ENCODE measurements at regions not wholly inside any gene's neighbourhood (a gene's known extent, or its start where the extent isn't known, plus 50 kb on each side); places are given as distances from the start of the nearest gene placed in this dataset.

- SMC1A ChIA-PET (ENCODE audit: uncharacterized antibody, unreplicated experiment), result no interaction called here
- Histone ChIP-seq H3K27ac (ENCODE audit: control insufficient read depth, insufficient read depth) (no peak overlapping the region), H2AFZ (ENCODE audit: control insufficient read depth, low read depth, low read length) (no peak overlapping the region), H3K9me3 (replicated peaks; ENCODE audit: control insufficient read depth, insufficient read depth, low read length) (no peaks in the 10 kb centered on the region; the same call in 2 of the 3 replicates), H3K36me3 (ENCODE audit: control insufficient read depth in 2 of 2, insufficient read depth in 2 of 2, low read length in 1 of 2) (no peaks in the 10 kb centered on the region), H3K79me2 (ENCODE audit: control insufficient read depth, insufficient read depth, low read length) (no peaks in the 10 kb centered on the region), H3K27me3 (replicated peaks in 1 of 2; ENCODE audit: control insufficient read depth in 2 of 2, insufficient read depth in 2 of 2, low read length in 1 of 2) (no peaks in the 10 kb centered on the region), H4K20me1 (ENCODE audit: control insufficient read depth, insufficient read depth) (no peaks in the 10 kb centered on the region), H3K4me2 (ENCODE audit: control insufficient read depth, insufficient read depth) (no peak overlapping the region), H3K4me1 (ENCODE audit: control insufficient read depth, insufficient read depth, low read length) (no peaks in the 10 kb centered on the region), H3K9ac (ENCODE audit: control insufficient read depth, insufficient read depth, low read length) (no peak overlapping the region), H3K4me3 (no peak overlapping the region)
- FAIRE-seq (no peak), ATAC-seq (peak; percentile 86), DNase-seq (ENCODE audit: low read depth, low spot score) (no peak)
- TF ChIP-seq FOXM1 (IDR thresholded peaks at IDR 0.05; ENCODE audit: low read depth, low read length), result no peak
- BruUV-seq (replicated peaks), result no TSS peak
- CTCF ChIA-PET, result no interaction called here
- 69% methylated on average over 6 of the region's 6 CpGs for WGBS (ENCODE audit: insufficient coverage, insufficient replicate concordance, low lambda C conversion rate, missing lambda C conversion rate)
- in situ Hi-C loops (cut with MboI), result no loop called here
- intact Hi-C loops (cut with micrococcal nuclease; ENCODE audit: unreplicated experiment), result no loop called here
- POLR2A ChIA-PET, result no interaction called here
- RAD21 ChIA-PET (ENCODE audit: unreplicated experiment), result no interaction called here
Observed at GRCh38 chrX:103910430-103910829, 52.0 kb upstream of the TMSB15B start.

- no peak overlapping the region for H2AFZ ChIP-seq (ENCODE audit: control insufficient read depth, low read depth, low read length)
- H3K36me3 ChIP-seq (ENCODE audit: control insufficient read depth in 2 of 2, insufficient read depth in 2 of 2, low read length in 1 of 2), result no peaks in the 10 kb centered on the region
- intact Hi-C loops (cut with micrococcal nuclease; ENCODE audit: unreplicated experiment), result no loop called here
- no peaks in the 10 kb centered on the region for H4K20me1 ChIP-seq (ENCODE audit: control insufficient read depth, insufficient read depth)
- H3K27ac ChIP-seq (ENCODE audit: control insufficient read depth, insufficient read depth), result no peak overlapping the region
- no peaks in the 10 kb centered on the region for H3K4me1 ChIP-seq (ENCODE audit: control insufficient read depth, insufficient read depth, low read length)
- no peaks in the 10 kb centered on the region for H3K79me2 ChIP-seq (ENCODE audit: control insufficient read depth, insufficient read depth, low read length)
- no peak for TF ChIP-seq ATF3 (IDR thresholded peaks at IDR 0.05; ENCODE audit: borderline replicate concordance, extremely low read depth, low read depth, low read length)
- TF ChIP-seq FOXK2 (IDR thresholded peaks at IDR 0.05), result no peak
- TF ChIP-seq, protein P1, sequence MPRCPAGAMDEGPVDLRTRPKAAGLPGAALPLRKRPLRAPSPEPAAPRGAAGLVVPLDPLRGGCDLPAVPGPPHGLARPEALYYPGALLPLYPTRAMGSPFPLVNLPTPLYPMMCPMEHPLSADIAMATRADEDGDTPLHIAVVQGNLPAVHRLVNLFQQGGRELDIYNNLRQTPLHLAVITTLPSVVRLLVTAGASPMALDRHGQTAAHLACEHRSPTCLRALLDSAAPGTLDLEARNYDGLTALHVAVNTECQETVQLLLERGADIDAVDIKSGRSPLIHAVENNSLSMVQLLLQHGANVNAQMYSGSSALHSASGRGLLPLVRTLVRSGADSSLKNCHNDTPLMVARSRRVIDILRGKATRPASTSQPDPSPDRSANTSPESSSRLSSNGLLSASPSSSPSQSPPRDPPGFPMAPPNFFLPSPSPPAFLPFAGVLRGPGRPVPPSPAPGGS (IDR thresholded peaks at IDR 0.05; ENCODE audit: borderline replicate concordance, insufficient read depth, low read depth, low read length, poor library complexity, severe bottlenecking), result no peak
- TF ChIP-seq, protein P2, sequence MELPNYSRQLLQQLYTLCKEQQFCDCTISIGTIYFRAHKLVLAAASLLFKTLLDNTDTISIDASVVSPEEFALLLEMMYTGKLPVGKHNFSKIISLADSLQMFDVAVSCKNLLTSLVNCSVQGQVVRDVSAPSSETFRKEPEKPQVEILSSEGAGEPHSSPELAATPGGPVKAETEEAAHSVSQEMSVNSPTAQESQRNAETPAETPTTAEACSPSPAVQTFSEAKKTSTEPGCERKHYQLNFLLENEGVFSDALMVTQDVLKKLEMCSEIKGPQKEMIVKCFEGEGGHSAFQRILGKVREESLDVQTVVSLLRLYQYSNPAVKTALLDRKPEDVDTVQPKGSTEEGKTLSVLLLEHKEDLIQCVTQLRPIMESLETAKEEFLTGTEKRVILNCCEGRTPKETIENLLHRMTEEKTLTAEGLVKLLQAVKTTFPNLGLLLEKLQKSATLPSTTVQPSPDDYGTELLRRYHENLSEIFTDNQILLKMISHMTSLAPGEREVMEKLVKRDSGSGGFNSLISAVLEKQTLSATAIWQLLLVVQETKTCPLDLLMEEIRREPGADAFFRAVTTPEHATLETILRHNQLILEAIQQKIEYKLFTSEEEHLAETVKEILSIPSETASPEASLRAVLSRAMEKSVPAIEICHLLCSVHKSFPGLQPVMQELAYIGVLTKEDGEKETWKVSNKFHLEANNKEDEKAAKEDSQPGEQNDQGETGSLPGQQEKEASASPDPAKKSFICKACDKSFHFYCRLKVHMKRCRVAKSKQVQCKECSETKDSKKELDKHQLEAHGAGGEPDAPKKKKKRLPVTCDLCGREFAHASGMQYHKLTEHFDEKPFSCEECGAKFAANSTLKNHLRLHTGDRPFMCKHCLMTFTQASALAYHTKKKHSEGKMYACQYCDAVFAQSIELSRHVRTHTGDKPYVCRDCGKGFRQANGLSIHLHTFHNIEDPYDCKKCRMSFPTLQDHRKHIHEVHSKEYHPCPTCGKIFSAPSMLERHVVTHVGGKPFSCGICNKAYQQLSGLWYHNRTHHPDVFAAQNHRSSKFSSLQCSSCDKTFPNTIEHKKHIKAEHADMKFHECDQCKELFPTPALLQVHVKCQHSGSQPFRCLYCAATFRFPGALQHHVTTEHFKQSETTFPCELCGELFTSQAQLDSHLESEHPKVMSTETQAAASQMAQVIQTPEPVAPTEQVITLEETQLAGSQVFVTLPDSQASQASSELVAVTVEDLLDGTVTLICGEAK (IDR thresholded peaks at IDR 0.05; ENCODE audit: borderline replicate concordance), result no peak
- TF ChIP-seq ZZZ3 (IDR thresholded peaks at IDR 0.05; ENCODE audit: control insufficient read depth, insufficient read length, low read depth), result no peak
- TF ChIP-seq ZNF217 (IDR thresholded peaks at IDR 0.05), result no peak
- no peak for ATAC-seq
- ChIA-PET SMC1A (ENCODE audit: uncharacterized antibody, unreplicated experiment) (no interaction called here), CTCF (no interaction called here), POLR2A (no interaction called here), RAD21 (ENCODE audit: unreplicated experiment) (no interaction called here)
- no peak for DNase-seq (ENCODE audit: low read depth, low spot score)
- no peaks in the 10 kb centered on the region for H3K27me3 ChIP-seq (replicated peaks in 1 of 2; ENCODE audit: control insufficient read depth in 2 of 2, insufficient read depth in 2 of 2, low read length in 1 of 2)
- WGBS (ENCODE audit: insufficient coverage, insufficient replicate concordance, low lambda C conversion rate, missing lambda C conversion rate), result 74% methylated on average over 14 of the region's 16 CpGs
- H3K9me3 ChIP-seq (replicated peaks; ENCODE audit: control insufficient read depth, insufficient read depth, low read length), result no peaks in the 10 kb centered on the region; the same call in 2 of the 3 replicates
- BruUV-seq (replicated peaks), result no TSS peak
- no peak overlapping the region for H3K4me2 ChIP-seq (ENCODE audit: control insufficient read depth, insufficient read depth)
- no peak overlapping the region for H3K9ac ChIP-seq (ENCODE audit: control insufficient read depth, insufficient read depth, low read length)
- H3K4me3 ChIP-seq, result no peak overlapping the region
- no peak for FAIRE-seq
- in situ Hi-C loops (cut with MboI), result no loop called here
Observed at GRCh38 chrX:103904301-103904700, 58.1 kb upstream of the TMSB15B start.

Measured in GM12878 (cell line).